HepG2 (cell line): ENCODE measurements at regions not wholly inside any gene's neighbourhood (a gene's known extent, or its start where the extent isn't known, plus 50 kb on each side); places are given as distances from the start of the nearest gene placed in this dataset.

ENCODE experiments used
- CBX1 ChIP-seq: IDR thresholded peaks from one replicate; pipeline ENCODE4 v1.6.1; 2016; ENCODE audit warnings: antibody characterized with exemption, low read depth
- ETS1 ChIP-seq: sonication (generic); formaldehyde crosslinking; IDR thresholded peaks from 2 replicates; pipeline ENCODE4 v1.4.0; 2020; ENCODE audit warnings: missing genetic modification reagents
- GTF3A ChIP-seq: sonication (generic); formaldehyde crosslinking; conservative IDR thresholded peaks from 2 replicates; pipeline ENCODE4 v1.4.0; 2020; ENCODE audit warnings: mild to moderate bottlenecking, missing genetic modification reagents
- RAD21 ChIP-seq: fragments of 450-650 bp; formaldehyde crosslinking; IDR thresholded peaks from 2 replicates; pipeline ENCODE4 v1.5.0; 2020; ENCODE audit warnings: mild to moderate bottlenecking

GRCh38 chr4:11299016-11299415, 129.7 kb downstream of the HS3ST1 start:
- TF ChIP-seq ETS1 (no peak), RAD21 (no peak), GTF3A (CRISPR knock-in tag) (no peak), CBX1 (no peak)
